ENCODE measurements at regions not wholly inside any gene's neighbourhood (a gene's known extent, or its start where the extent isn't known, plus 50 kb on each side); places are given as distances from the start of the nearest gene placed in this dataset.

DNA sequence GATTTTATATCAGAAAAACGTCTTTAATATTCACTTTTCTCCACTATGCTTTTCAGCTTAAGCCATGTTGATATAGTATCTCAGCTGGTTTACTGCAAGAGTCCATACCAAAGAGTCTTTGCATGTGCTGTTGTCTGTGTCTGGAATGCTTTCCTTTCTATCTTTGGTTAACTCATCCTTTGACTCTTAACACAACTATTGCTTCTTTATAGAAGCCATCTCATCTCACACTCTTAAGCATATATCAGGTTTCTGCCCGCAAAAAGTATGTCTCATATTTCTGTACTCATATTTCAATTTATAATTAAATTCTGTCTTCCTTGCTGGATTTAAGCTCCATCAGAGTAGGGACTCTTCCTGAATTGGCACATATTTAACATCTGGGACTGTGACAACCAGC is 220.9 kb upstream of the KCNK2 start:
- no peak for TF ChIP-seq EZH2 (IDR thresholded peaks at IDR 0.05; ENCODE audit: low read length, unreplicated experiment)
- TF ChIP-seq, protein P1, sequence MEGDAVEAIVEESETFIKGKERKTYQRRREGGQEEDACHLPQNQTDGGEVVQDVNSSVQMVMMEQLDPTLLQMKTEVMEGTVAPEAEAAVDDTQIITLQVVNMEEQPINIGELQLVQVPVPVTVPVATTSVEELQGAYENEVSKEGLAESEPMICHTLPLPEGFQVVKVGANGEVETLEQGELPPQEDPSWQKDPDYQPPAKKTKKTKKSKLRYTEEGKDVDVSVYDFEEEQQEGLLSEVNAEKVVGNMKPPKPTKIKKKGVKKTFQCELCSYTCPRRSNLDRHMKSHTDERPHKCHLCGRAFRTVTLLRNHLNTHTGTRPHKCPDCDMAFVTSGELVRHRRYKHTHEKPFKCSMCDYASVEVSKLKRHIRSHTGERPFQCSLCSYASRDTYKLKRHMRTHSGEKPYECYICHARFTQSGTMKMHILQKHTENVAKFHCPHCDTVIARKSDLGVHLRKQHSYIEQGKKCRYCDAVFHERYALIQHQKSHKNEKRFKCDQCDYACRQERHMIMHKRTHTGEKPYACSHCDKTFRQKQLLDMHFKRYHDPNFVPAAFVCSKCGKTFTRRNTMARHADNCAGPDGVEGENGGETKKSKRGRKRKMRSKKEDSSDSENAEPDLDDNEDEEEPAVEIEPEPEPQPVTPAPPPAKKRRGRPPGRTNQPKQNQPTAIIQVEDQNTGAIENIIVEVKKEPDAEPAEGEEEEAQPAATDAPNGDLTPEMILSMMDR (conservative IDR thresholded peaks at IDR 0.05; ENCODE audit: low read depth, low read length), result no peak
